Loucy (cell line): ENCODE measurements at regions not wholly inside any gene's neighbourhood (a gene's known extent, or its start where the extent isn't known, plus 50 kb on each side); places are given as distances from the start of the nearest gene placed in this dataset.

Experiments used
- H2AFZ ChIP-seq: fragments of 200-600 bp; sonication (generic); 2 replicates; pipeline ENCODE4 v1.6.0; 2016; ENCODE audit warnings: antibody characterized with exemption, mild to moderate bottlenecking, low read length, moderate library complexity
- H3F3A ChIP-seq: fragments of 200-600 bp; 2 replicates; pipeline ENCODE4 v1.6.0; 2016; ENCODE audit warnings: antibody characterized with exemption, low read depth, mild to moderate bottlenecking
- H3K27me3 ChIP-seq: fragments of 200-600 bp; sonication (generic); 2 replicates; pipeline ENCODE4 v1.6.1; 2014; ENCODE audit warnings: low read length, mild to moderate bottlenecking; ENCODE audit not compliant: insufficient read depth, poor library complexity, severe bottlenecking
- H3K36me3 ChIP-seq: fragments of 200-600 bp; sonication (generic); 2 replicates; pipeline ENCODE4 v1.6.1; 2016; ENCODE audit warnings: low read length; ENCODE audit not compliant: insufficient read depth
- H3K4me1 ChIP-seq: fragments of 200-600 bp; sonication (generic); 2 replicates; pipeline ENCODE4 v1.5.1; 2014; ENCODE audit warnings: low read length, mild to moderate bottlenecking; ENCODE audit not compliant: insufficient read depth, poor library complexity, severe bottlenecking
- H3K4me2 ChIP-seq: fragments of 200-600 bp; sonication (generic); 2 replicates; pipeline ENCODE4 v1.6.0; 2014; ENCODE audit warnings: antibody characterized with exemption, low read length, low read depth, mild to moderate bottlenecking; ENCODE audit not compliant: poor library complexity, severe bottlenecking
- H3K4me3 ChIP-seq: fragments of 200-600 bp; sonication (generic); 2 replicates; pipeline ENCODE4 v1.5.1; 2014; ENCODE audit warnings: low read length, mild to moderate bottlenecking, mixed read lengths; ENCODE audit not compliant: poor library complexity, severe bottlenecking
- H3K79me2 ChIP-seq: fragments of 200-600 bp; sonication (generic); 2 replicates; pipeline ENCODE4 v1.6.1; 2014; ENCODE audit warnings: low read length; ENCODE audit not compliant: insufficient read depth
- H3K9ac ChIP-seq: fragments of 200-600 bp; sonication (generic); 2 replicates; pipeline ENCODE4 v1.6.0; 2014; ENCODE audit warnings: mild to moderate bottlenecking, low read depth, low read length, moderate library complexity; ENCODE audit not compliant: poor library complexity, severe bottlenecking
- H3K9me2 ChIP-seq: fragments of 200-600 bp; sonication (generic); replicated peaks from 2 replicates; pipeline ENCODE4 v1.6.1; 2016; ENCODE audit warnings: low read depth, low read length, mixed read lengths
- H3K9me3 ChIP-seq: fragments of 200-600 bp; sonication (generic); 2 replicates; pipeline ENCODE4 v1.6.1; 2014; ENCODE audit warnings: mild to moderate bottlenecking, antibody characterized with exemption, low read length, low read depth; ENCODE audit not compliant: insufficient read depth
- H4K20me1 ChIP-seq: fragments of 200-600 bp; sonication (generic); 2 replicates; pipeline ENCODE4 v1.6.0; 2014; ENCODE audit warnings: antibody characterized with exemption, low read length, mild to moderate bottlenecking; ENCODE audit not compliant: insufficient read depth, poor library complexity, severe bottlenecking
- EZH2phosphoT487 ChIP-seq: fragments of 200-600 bp; IDR thresholded peaks from 2 replicates; pipeline ENCODE4 v1.6.1; 2018; ENCODE audit warnings: antibody characterized with exemption, mild to moderate bottlenecking, moderate library complexity, borderline replicate concordance
- TF ChIP-seq, protein P1 (sequence below): fragments of 200-600 bp; sonication (generic); conservative IDR thresholded peaks from 2 replicates; pipeline ENCODE4 v1.5.1; 2014; ENCODE audit warnings: mild to moderate bottlenecking, antibody characterized with exemption, low read length

DNA sequence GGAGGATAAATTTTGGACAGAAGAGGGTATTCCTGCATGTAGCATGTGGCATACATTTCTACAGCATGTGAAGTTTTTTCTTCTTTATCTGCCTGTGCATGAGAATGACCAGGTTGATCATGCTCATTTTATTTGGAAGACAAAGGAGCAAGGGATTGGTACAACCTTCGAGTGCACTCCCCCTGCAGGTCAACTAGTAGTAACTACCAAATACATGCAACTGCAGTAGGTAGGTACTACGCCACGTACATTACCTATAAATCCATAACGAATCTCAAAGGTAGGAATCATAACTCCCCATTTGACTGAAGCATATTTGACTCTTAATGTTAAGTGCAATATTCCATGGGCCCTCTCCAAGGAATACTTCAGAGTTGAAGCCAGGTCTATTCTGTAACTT lies 763.9 kb downstream of the TSN start:
- Histone ChIP-seq H3K79me2 (no peaks in the 10 kb centered on the region), H3K27me3 (no peaks in the 10 kb centered on the region), H3K9me3 (no peaks in the 10 kb centered on the region), H2AFZ (no peak overlapping the region), H3F3A (no peaks in the 10 kb centered on the region), H3K4me2 (no peak overlapping the region), H3K9me2 (no peaks in the 10 kb centered on the region), H3K36me3 (no peaks in the 10 kb centered on the region), H4K20me1 (no peaks in the 10 kb centered on the region), H3K9ac (no peak overlapping the region), H3K4me3 (no peak overlapping the region), H3K4me1 (no peaks in the 10 kb centered on the region)
- TF ChIP-seq, protein P1, sequence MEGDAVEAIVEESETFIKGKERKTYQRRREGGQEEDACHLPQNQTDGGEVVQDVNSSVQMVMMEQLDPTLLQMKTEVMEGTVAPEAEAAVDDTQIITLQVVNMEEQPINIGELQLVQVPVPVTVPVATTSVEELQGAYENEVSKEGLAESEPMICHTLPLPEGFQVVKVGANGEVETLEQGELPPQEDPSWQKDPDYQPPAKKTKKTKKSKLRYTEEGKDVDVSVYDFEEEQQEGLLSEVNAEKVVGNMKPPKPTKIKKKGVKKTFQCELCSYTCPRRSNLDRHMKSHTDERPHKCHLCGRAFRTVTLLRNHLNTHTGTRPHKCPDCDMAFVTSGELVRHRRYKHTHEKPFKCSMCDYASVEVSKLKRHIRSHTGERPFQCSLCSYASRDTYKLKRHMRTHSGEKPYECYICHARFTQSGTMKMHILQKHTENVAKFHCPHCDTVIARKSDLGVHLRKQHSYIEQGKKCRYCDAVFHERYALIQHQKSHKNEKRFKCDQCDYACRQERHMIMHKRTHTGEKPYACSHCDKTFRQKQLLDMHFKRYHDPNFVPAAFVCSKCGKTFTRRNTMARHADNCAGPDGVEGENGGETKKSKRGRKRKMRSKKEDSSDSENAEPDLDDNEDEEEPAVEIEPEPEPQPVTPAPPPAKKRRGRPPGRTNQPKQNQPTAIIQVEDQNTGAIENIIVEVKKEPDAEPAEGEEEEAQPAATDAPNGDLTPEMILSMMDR, result peak; percentile 51
- no peak for TF ChIP-seq EZH2phosphoT487

DNA sequence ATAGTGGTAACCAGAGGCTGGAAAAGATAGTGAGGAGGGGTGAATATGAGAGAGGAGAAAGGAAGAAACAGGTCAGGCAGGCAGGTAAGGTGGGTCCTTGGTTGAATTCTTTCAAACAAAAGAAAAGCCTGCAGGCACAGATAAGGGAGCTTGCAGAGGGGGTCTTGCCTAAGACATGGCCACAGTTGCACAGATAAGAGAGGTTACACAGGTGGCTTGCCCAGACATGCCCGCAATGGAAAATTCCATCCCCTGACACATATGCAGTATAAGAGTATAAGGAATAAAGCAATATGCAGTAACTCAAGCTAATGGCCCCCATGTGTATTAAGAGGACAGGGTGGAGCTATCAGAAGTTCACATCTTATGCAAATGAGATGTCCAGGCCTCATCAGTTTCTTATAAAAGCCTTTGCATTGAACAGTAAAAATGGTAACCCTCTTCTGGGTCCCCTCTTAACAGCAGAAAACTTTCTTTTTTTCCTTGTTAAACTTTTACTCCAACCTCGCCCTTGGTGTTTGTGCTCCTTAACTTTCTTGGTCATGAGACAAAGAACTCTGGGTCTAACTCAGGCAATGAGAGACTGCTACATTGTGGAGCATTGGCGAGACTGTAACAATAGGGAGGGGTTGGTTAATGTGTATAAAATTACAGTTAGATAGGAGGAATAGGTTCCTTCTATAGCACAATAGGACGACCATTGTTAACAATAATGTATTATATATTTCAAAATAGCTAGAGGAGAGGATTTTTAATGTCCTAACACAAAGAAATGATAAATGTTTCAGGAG lies 764.6 kb downstream of the TSN start:
- no peaks in the 10 kb centered on the region for H4K20me1 ChIP-seq
- H3F3A ChIP-seq, result no peaks in the 10 kb centered on the region
- no peak overlapping the region for H3K4me2 ChIP-seq
- no peaks in the 10 kb centered on the region for H3K9me2 ChIP-seq
- H3K27me3 ChIP-seq, result no peaks in the 10 kb centered on the region
- no peaks in the 10 kb centered on the region for H3K79me2 ChIP-seq
- H2AFZ ChIP-seq, result no peak overlapping the region
- H3K4me1 ChIP-seq, result no peaks in the 10 kb centered on the region
- no peak overlapping the region for H3K9ac ChIP-seq
- no peaks in the 10 kb centered on the region for H3K36me3 ChIP-seq
- no peak overlapping the region for H3K4me3 ChIP-seq
- TF ChIP-seq EZH2phosphoT487, result no peak
- TF ChIP-seq, protein P1, result no peak
- H3K9me3 ChIP-seq, result no peaks in the 10 kb centered on the region

DNA sequence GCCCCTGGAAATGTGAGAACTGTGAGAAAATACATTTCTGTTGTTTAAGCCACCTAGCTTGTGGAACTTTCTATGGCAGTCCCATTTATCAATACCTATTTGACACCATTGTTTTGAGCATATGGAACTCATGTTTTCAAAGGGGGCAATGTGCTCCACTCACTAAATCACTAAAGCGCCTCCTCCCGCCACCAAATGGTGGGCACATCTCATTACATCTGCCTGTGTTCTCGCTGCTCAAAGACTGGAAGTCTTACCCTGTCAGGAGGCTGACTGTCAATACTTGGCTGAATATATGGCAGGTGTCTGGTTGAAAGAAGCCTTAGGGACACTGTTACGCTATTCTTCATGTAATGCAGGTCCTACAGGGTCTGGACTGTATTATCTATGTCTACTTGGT lies 767.7 kb downstream of the TSN start:
- Histone ChIP-seq H2AFZ (no peak overlapping the region), H3K4me1 (no peaks in the 10 kb centered on the region), H3K36me3 (no peaks in the 10 kb centered on the region), H4K20me1 (no peaks in the 10 kb centered on the region), H3K4me2 (no peak overlapping the region), H3F3A (no peaks in the 10 kb centered on the region), H3K79me2 (no peaks in the 10 kb centered on the region), H3K27me3 (no peaks in the 10 kb centered on the region), H3K4me3 (no peak overlapping the region), H3K9me3 (no peaks in the 10 kb centered on the region), H3K9me2 (no peaks in the 10 kb centered on the region), H3K9ac (no peak overlapping the region)
- TF ChIP-seq, protein P1, result 0 out of 2 replicates have a peak, but pooled peaks have one; percentile 11
- no peak for TF ChIP-seq EZH2phosphoT487
